ENCODE measurements at regions not wholly inside any gene's neighbourhood (a gene's known extent, or its start where the extent isn't known, plus 50 kb on each side); places are given as distances from the start of the nearest gene placed in this dataset.

- TF ChIP-seq, protein P1, sequence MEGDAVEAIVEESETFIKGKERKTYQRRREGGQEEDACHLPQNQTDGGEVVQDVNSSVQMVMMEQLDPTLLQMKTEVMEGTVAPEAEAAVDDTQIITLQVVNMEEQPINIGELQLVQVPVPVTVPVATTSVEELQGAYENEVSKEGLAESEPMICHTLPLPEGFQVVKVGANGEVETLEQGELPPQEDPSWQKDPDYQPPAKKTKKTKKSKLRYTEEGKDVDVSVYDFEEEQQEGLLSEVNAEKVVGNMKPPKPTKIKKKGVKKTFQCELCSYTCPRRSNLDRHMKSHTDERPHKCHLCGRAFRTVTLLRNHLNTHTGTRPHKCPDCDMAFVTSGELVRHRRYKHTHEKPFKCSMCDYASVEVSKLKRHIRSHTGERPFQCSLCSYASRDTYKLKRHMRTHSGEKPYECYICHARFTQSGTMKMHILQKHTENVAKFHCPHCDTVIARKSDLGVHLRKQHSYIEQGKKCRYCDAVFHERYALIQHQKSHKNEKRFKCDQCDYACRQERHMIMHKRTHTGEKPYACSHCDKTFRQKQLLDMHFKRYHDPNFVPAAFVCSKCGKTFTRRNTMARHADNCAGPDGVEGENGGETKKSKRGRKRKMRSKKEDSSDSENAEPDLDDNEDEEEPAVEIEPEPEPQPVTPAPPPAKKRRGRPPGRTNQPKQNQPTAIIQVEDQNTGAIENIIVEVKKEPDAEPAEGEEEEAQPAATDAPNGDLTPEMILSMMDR (conservative IDR thresholded peaks at IDR 0.05; ENCODE audit: low read length), result no peak
- no peak for TF ChIP-seq EZH2phosphoT487 (IDR thresholded peaks at IDR 0.05; ENCODE audit: borderline replicate concordance)
Observed at GRCh38 chr4:3854661-3855060, 88.5 kb downstream of the ADRA2C start.

All from Loucy (cell line).